BLaER1 treated with 17β-estradiol and CSF1 and Interleukin-3, amounts not matched to agents 10 nM and 100 nM (cell line): ENCODE measurements at regions not wholly inside any gene's neighbourhood (a gene's known extent, or its start where the extent isn't known, plus 50 kb on each side); places are given as distances from the start of the nearest gene placed in this dataset.
A peak's percentile ranks its signal among the peaks of the same experiment; 100 is the strongest.

Experiments used
- H3K27ac ChIP-seq, 11 experiments: shearing (Covaris generic); formaldehyde crosslinking; 2 replicates each; pipeline ENCODE4 v1.8.1; 2022
- H3K27me3 ChIP-seq, 11 experiments: shearing (Covaris generic); formaldehyde crosslinking; 2 replicates each; pipeline ENCODE4 v1.8.1; 2022
- H3K36me3 ChIP-seq, 11 experiments: shearing (Covaris generic); formaldehyde crosslinking; 2 replicates each; pipeline ENCODE4 v1.8.1; 2022
- H3K4me1 ChIP-seq, 10 experiments: shearing (Covaris generic); formaldehyde crosslinking; 2 replicates each; pipeline ENCODE4 v1.8.1; 2022
- H3K4me2 ChIP-seq, 11 experiments: shearing (Covaris generic); formaldehyde crosslinking; 2 replicates each; pipeline ENCODE4 v1.8.1; 2022
- H3K4me3 ChIP-seq, 10 experiments: shearing (Covaris generic); formaldehyde crosslinking; 2 replicates each; pipeline ENCODE4 v1.8.1; 2022
- H3K9ac ChIP-seq, 11 experiments: shearing (Covaris generic); formaldehyde crosslinking; 2 replicates each; pipeline ENCODE4 v1.8.1; 2022
- H3K9me3 ChIP-seq, 11 experiments: shearing (Covaris generic); formaldehyde crosslinking; replicated peaks in 1 of 11; 2 replicates each; pipeline ENCODE4 v1.8.1; 2022
- H4K20me1 ChIP-seq, 11 experiments: shearing (Covaris generic); formaldehyde crosslinking; 2 replicates each; pipeline ENCODE4 v1.8.1; 2022
- Cebpa-rat ChIP-seq, 11 experiments: shearing (Covaris generic); IDR thresholded peaks; 2 replicates each; pipeline ENCODE4 v1.8.1; 2022

- H3K9me3 ChIP-seq, result peaks cover 0 to 46% (median 6%) of the 10 kb centered on the region in 11 experiments; a peak in 10 of 22 replicates
- H3K27ac ChIP-seq, result peak overlapping the region in 3 of 11 experiments; percentile 30 to 53 (median 48); a peak in 8 of 22 replicates
- H4K20me1 ChIP-seq, result no peaks in the 10 kb centered on the region
- no peak for TF ChIP-seq Cebpa-rat (IDR thresholded peaks at IDR 0.05)
- H3K36me3 ChIP-seq, result no peaks in the 10 kb centered on the region
- peaks cover 0 to 17% (median 0%) of the 10 kb centered on the region in 10 experiments; a peak in 4 of 20 replicates for H3K4me1 ChIP-seq
- no peak overlapping the region for H3K4me3 ChIP-seq
- H3K27me3 ChIP-seq, result peaks cover 0 to 3% (median 0%) of the 10 kb centered on the region in 11 experiments; a peak in 1 of 22 replicates
- H3K9ac ChIP-seq, result no peak overlapping the region
- peak overlapping the region in 4 of 11 experiments; percentile 13 to 46 (median 43); a peak in 6 of 22 replicates for H3K4me2 ChIP-seq
Observed at GRCh38 chr1:186595969-186596368, 84.3 kb downstream of the PTGS2 start.

- H3K4me1 ChIP-seq, result peaks cover 6 to 37% (median 27%) of the 10 kb centered on the region in 10 experiments; a peak in 17 of 20 replicates
- peaks cover 6 to 22% (median 12%) of the 10 kb centered on the region in 11 experiments for H3K9me3 ChIP-seq
- H3K9ac ChIP-seq, result no peak overlapping the region
Observed at GRCh38 chr1:186578325-186579016, 101.8 kb downstream of the PTGS2 start.

GRCh38 chr1:186577633-186578032 lies 102.6 kb downstream of the PTGS2 start:
- H3K4me1 ChIP-seq, result peaks cover 6 to 45% (median 33%) of the 10 kb centered on the region in 10 experiments; a peak in 17 of 20 replicates
- no peak for TF ChIP-seq Cebpa-rat (IDR thresholded peaks at IDR 0.05)
- no peaks in the 10 kb centered on the region for H4K20me1 ChIP-seq
- peaks cover 0 to 11% (median 0%) of the 10 kb centered on the region in 11 experiments; a peak in 2 of 22 replicates for H3K27me3 ChIP-seq
- no peak overlapping the region for H3K9ac ChIP-seq
- no peak overlapping the region for H3K27ac ChIP-seq
- no peak overlapping the region for H3K4me3 ChIP-seq
- H3K9me3 ChIP-seq, result peaks cover 0 to 13% (median 4%) of the 10 kb centered on the region in 11 experiments; a peak in 17 of 22 replicates
- 0 out of 22 replicates have a peak, but pooled peaks cover 0 to 5% (median 0%) of the 10 kb centered on the region in 11 experiments for H3K36me3 ChIP-seq
- H3K4me2 ChIP-seq, result 0 out of 22 replicates have a peak overlapping the region, but pooled peaks of 1 of the 11 experiments have one; percentile 73

More at GRCh38 chr1:186578325-186579016, 101.8 kb downstream of the PTGS2 start:
- no peak overlapping the region for H3K4me2 ChIP-seq
- H3K27ac ChIP-seq, result no peak overlapping the region
- TF ChIP-seq Cebpa-rat (IDR thresholded peaks at IDR 0.05), result no peak
- 0 out of 22 replicates have a peak, but pooled peaks cover 0 to 5% (median 0%) of the 10 kb centered on the region in 11 experiments for H3K36me3 ChIP-seq
- peaks cover 0 to 11% (median 0%) of the 10 kb centered on the region in 11 experiments; a peak in 2 of 22 replicates for H3K27me3 ChIP-seq
- no peak overlapping the region for H3K4me3 ChIP-seq
- H4K20me1 ChIP-seq, result no peaks in the 10 kb centered on the region

DNA sequence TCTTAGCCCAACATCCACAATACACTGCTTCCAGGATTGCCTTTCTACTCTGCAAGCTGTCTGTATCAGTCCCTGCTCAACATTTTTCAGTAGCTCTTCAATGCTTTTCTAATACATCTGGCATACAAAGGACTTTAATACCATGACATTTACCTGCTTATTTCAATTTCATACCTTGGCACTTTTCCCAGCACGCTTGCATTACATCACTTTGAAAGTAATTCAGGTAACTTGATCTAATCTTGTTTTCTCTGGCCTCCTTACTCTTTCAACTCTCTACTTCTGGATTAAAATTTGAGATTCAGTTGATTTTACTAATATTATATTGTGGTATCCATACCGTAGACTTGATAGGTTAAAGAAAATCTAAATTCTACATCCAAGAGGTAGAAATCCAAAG lies 103.0 kb downstream of the PTGS2 start:
- peaks cover 0 to 11% (median 0%) of the 10 kb centered on the region in 11 experiments; a peak in 2 of 22 replicates for H3K27me3 ChIP-seq
- H3K4me1 ChIP-seq, result peaks cover 6 to 49% (median 35%) of the 10 kb centered on the region in 10 experiments; a peak in 17 of 20 replicates
- no peak overlapping the region for H3K27ac ChIP-seq
- H4K20me1 ChIP-seq, result no peaks in the 10 kb centered on the region
- 0 out of 22 replicates have a peak, but pooled peaks cover 0 to 5% (median 0%) of the 10 kb centered on the region in 11 experiments for H3K36me3 ChIP-seq
- no peak overlapping the region for H3K9ac ChIP-seq
- no peak overlapping the region for H3K4me3 ChIP-seq
- no peak for TF ChIP-seq Cebpa-rat (IDR thresholded peaks at IDR 0.05)
- peak overlapping the region in 2 of 11 experiments; percentile 73 to 77; a peak in 3 of 22 replicates for H3K4me2 ChIP-seq
- peaks cover 0 to 9% (median 0%) of the 10 kb centered on the region in 11 experiments; a peak in 6 of 22 replicates for H3K9me3 ChIP-seq

GRCh38 chr1:186575348-186575747 lies 104.9 kb downstream of the PTGS2 start:
- Histone ChIP-seq H3K9ac (peak overlapping the region in 3 of 11 experiments; percentile 25 to 31 (median 27); a peak in 1 of 22 replicates), H3K9me3 (no peaks in the 10 kb centered on the region), H3K4me3 (no peak overlapping the region; a peak in 1 of 20 replicates), H3K27me3 (peaks cover 0 to 11% (median 0%) of the 10 kb centered on the region in 11 experiments; a peak in 2 of 22 replicates), H4K20me1 (no peaks in the 10 kb centered on the region), H3K27ac (peak overlapping the region in 7 of 11 experiments; percentile 40 to 69 (median 62); a peak in 15 of 22 replicates), H3K4me1 (peaks cover 6 to 54% (median 37%) of the 10 kb centered on the region in 10 experiments; a peak in 17 of 20 replicates), H3K4me2 (peak overlapping the region in 10 of 11 experiments; percentile 26 to 87 (median 66); a peak in 18 of 22 replicates), H3K36me3 (0 out of 22 replicates have a peak, but pooled peaks cover 0 to 5% (median 0%) of the 10 kb centered on the region in 11 experiments)
- peak in 1 of 11 experiments; percentile 35; a peak in 1 of 22 replicates for TF ChIP-seq Cebpa-rat (IDR thresholded peaks at IDR 0.05)

DNA sequence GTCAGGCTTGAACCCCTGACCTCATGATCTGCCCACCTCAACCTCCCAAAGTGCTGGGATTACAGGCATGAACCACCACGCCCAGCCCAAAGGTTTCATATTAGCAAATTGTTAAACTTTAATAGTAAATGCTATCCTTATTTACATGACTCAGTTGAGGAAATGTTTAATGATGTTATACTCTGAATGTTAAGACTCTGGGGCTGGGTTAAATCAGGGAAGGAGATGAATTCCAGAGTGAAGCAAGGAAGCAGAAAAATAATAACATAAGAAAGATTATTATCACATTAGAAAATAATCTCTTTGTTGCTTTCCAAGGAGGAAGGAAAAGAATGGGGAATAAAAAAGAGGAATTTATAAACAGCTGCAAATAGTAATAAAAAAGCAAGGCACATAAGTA lies 105.3 kb downstream of the PTGS2 start:
- H3K36me3 ChIP-seq, result 0 out of 22 replicates have a peak, but pooled peaks cover 0 to 5% (median 0%) of the 10 kb centered on the region in 11 experiments
- no peak overlapping the region for H3K9ac ChIP-seq
- H3K4me3 ChIP-seq, result no peak overlapping the region

GRCh38 chr1:186572509-186572908 lies 107.7 kb downstream of the PTGS2 start:
- TF ChIP-seq Cebpa-rat (IDR thresholded peaks at IDR 0.05), result no peak
- H3K4me2 ChIP-seq, result peak overlapping the region in 5 of 11 experiments; percentile 17 to 73 (median 44); a peak in 7 of 22 replicates
- H3K4me1 ChIP-seq, result peaks cover 6 to 54% (median 37%) of the 10 kb centered on the region in 10 experiments; a peak in 17 of 20 replicates
- H3K9ac ChIP-seq, result no peak overlapping the region
- no peaks in the 10 kb centered on the region for H4K20me1 ChIP-seq
- H3K9me3 ChIP-seq, result no peaks in the 10 kb centered on the region
- no peak overlapping the region; a peak in 1 of 22 replicates for H3K27ac ChIP-seq
- peaks cover 0 to 5% (median 0%) of the 10 kb centered on the region in 11 experiments; a peak in 1 of 22 replicates for H3K27me3 ChIP-seq
- no peak overlapping the region for H3K4me3 ChIP-seq
- no peaks in the 10 kb centered on the region for H3K36me3 ChIP-seq

More for the DNA sequence above, 105.3 kb downstream of the PTGS2 start:
- peaks cover 6 to 54% (median 37%) of the 10 kb centered on the region in 10 experiments; a peak in 17 of 20 replicates for H3K4me1 ChIP-seq
- H3K27ac ChIP-seq, result peak overlapping the region in 7 of 11 experiments; percentile 40 to 69 (median 62); a peak in 13 of 22 replicates
- H4K20me1 ChIP-seq, result no peaks in the 10 kb centered on the region
- H3K27me3 ChIP-seq, result peaks cover 0 to 11% (median 0%) of the 10 kb centered on the region in 11 experiments; a peak in 2 of 22 replicates
- peak overlapping the region in 10 of 11 experiments; percentile 26 to 87 (median 66); a peak in 16 of 22 replicates for H3K4me2 ChIP-seq
- H3K9me3 ChIP-seq, result no peaks in the 10 kb centered on the region
- no peak for TF ChIP-seq Cebpa-rat (IDR thresholded peaks at IDR 0.05)

DNA sequence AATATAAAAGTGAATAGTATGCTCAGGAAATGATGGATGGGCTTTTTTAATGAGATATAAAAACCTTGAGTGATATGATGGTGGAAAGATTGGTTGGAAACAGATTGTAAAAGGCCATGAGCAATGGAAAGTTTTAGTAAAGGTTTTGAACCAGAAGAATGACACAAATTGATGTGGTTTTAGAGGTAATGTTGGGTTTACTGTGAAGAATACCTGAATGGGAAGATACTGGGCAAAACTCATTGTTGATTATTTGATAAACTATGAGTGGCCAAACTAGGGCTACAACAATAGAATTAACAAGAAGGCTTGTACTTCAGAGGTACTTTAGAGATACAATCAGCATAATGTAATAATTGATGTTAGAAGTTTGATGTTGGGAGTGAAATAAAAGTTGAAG lies 108.5 kb downstream of the PTGS2 start:
- H3K4me3 ChIP-seq, result no peak overlapping the region
- no peaks in the 10 kb centered on the region for H3K36me3 ChIP-seq
- H3K27me3 ChIP-seq, result no peaks in the 10 kb centered on the region
- H3K27ac ChIP-seq, result no peak overlapping the region
- H3K4me1 ChIP-seq, result peaks cover 6 to 50% (median 36%) of the 10 kb centered on the region in 10 experiments; a peak in 17 of 20 replicates
- H3K4me2 ChIP-seq, result peak overlapping the region in 2 of 11 experiments; percentile 51 to 73; a peak in 2 of 22 replicates
- H3K9ac ChIP-seq, result no peak overlapping the region
- no peaks in the 10 kb centered on the region for H3K9me3 ChIP-seq
- no peak for TF ChIP-seq Cebpa-rat (IDR thresholded peaks at IDR 0.05)
- no peaks in the 10 kb centered on the region for H4K20me1 ChIP-seq
